Hepatocyte (in vitro differentiated cells): ENCODE measurements at regions not wholly inside any gene's neighbourhood (a gene's known extent, or its start where the extent isn't known, plus 50 kb on each side); places are given as distances from the start of the nearest gene placed in this dataset.

Experiments
- DNase-seq: peaks from one replicate; pipeline ENCODE4 v3.0.0-alpha.2; 2016; ENCODE audit warnings: low spot score
- H2AFZ ChIP-seq: fragments of 200-600 bp; sonication (generic); 2 replicates; pipeline ENCODE4 v1.6.0; 2016; ENCODE audit warnings: antibody characterized with exemption, mild to moderate bottlenecking
- H3K27ac ChIP-seq: fragments of 200-600 bp; sonication (generic); 2 replicates; pipeline ENCODE4 v1.5.1; 2016; ENCODE audit warnings: mild to moderate bottlenecking
- H3K27me3 ChIP-seq: fragments of 200-600 bp; sonication (generic); 2 replicates; pipeline ENCODE4 v1.6.1; 2016
- H3K36me3 ChIP-seq: fragments of 200-600 bp; sonication (generic); replicated peaks from 2 replicates; pipeline ENCODE4 v1.5.1; 2016; ENCODE audit warnings: low read depth; ENCODE audit not compliant: insufficient read depth
- H3K4me1 ChIP-seq: fragments of 200-600 bp; sonication (generic); 2 replicates; pipeline ENCODE4 v1.5.1; 2016; ENCODE audit warnings: mild to moderate bottlenecking, moderate library complexity; ENCODE audit not compliant: insufficient read depth
- H3K4me2 ChIP-seq: fragments of 200-600 bp; sonication (generic); 2 replicates; pipeline ENCODE4 v1.6.0; 2016
- H3K4me3 ChIP-seq: fragments of 200-600 bp; sonication (generic); 2 replicates; pipeline ENCODE4 v1.5.1; 2016; ENCODE audit warnings: mild to moderate bottlenecking
- H3K79me2 ChIP-seq: fragments of 200-600 bp; sonication (generic); 2 replicates; pipeline ENCODE4 v1.6.0; 2017; ENCODE audit warnings: mild to moderate bottlenecking
- H3K9me2 ChIP-seq: fragments of 200-600 bp; sonication (generic); replicated peaks from 2 replicates; pipeline ENCODE4 v1.6.0; 2017; ENCODE audit warnings: mild to moderate bottlenecking; ENCODE audit not compliant: insufficient read depth
- H3K9me3 ChIP-seq: fragments of 200-600 bp; sonication (generic); 2 replicates; pipeline ENCODE4 v1.5.1; 2016; ENCODE audit warnings: low read depth, mild to moderate bottlenecking
- H4K20me1 ChIP-seq: fragments of 200-600 bp; sonication (generic); 2 replicates; pipeline ENCODE4 v1.6.0; 2016; ENCODE audit warnings: mild to moderate bottlenecking; ENCODE audit not compliant: insufficient read depth, poor library complexity, severe bottlenecking
- CTCF ChIP-seq: fragments of 200-600 bp; sonication (generic); IDR thresholded peaks from 2 replicates; pipeline ENCODE4 v1.5.1; 2016; ENCODE audit warnings: antibody characterized with exemption, mild to moderate bottlenecking; ENCODE audit not compliant: poor library complexity
- EZH2 ChIP-seq: fragments of 200-600 bp; sonication (generic); IDR thresholded peaks from 2 replicates; pipeline ENCODE4 v1.6.1; 2016; ENCODE audit warnings: antibody characterized with exemption, mild to moderate bottlenecking, borderline replicate concordance
- EZH2phosphoT487 ChIP-seq: fragments of 200-600 bp; sonication (generic); IDR thresholded peaks from one replicate; pipeline ENCODE4 v1.6.1; 2018; ENCODE audit warnings: antibody characterized with exemption, mild to moderate bottlenecking, low read depth, moderate library complexity; ENCODE audit not compliant: unreplicated experiment, severe bottlenecking
- WGBS: methylation state at CpG from one replicate; pipeline ENCODE4 v1.1.6; 2016; ENCODE audit warnings: low lambda C conversion rate; ENCODE audit errors: missing lambda C conversion rate; 5-methylcytosine and 5-hydroxymethylcytosine counted together

GRCh38 chr5:92906798-92907376, 674.1 kb downstream of the NR2F1-AS1 start:
- H2AFZ ChIP-seq, result no peak overlapping the region

GRCh38 chr5:92904021-92904420, 677.0 kb downstream of the NR2F1-AS1 start:
- WGBS, result 77% methylated on average over 3 of the region's 3 CpGs
- Histone ChIP-seq H3K27me3 (no peaks in the 10 kb centered on the region), H3K4me1 (peaks cover 17% of the 10 kb centered on the region), H3K4me2 (no peak overlapping the region), H3K9me3 (no peaks in the 10 kb centered on the region), H3K9me2 (no peaks in the 10 kb centered on the region), H3K4me3 (no peak overlapping the region), H2AFZ (no peak overlapping the region), H4K20me1 (no peaks in the 10 kb centered on the region), H3K27ac (no peak overlapping the region), H3K79me2 (no peaks in the 10 kb centered on the region), H3K36me3 (no peaks in the 10 kb centered on the region)
- TF ChIP-seq CTCF (no peak), EZH2 (no peak)
- DNase-seq, result no peak

More at GRCh38 chr5:92906798-92907376, 674.1 kb downstream of the NR2F1-AS1 start:
- H3K27ac ChIP-seq, result no peak overlapping the region
- H3K27me3 ChIP-seq, result no peaks in the 10 kb centered on the region
- peaks cover 18% of the 10 kb centered on the region for H3K4me1 ChIP-seq
- no peak for TF ChIP-seq CTCF
- no peak for TF ChIP-seq EZH2
- TF ChIP-seq EZH2phosphoT487, result no peak
- no peaks in the 10 kb centered on the region for H3K36me3 ChIP-seq
- no peaks in the 10 kb centered on the region for H4K20me1 ChIP-seq
- no peak overlapping the region for H3K4me3 ChIP-seq
- no peaks in the 10 kb centered on the region for H3K79me2 ChIP-seq
- no peaks in the 10 kb centered on the region for H3K9me2 ChIP-seq
- DNase-seq, result no peak
- 95% methylated on average over 6 of the region's 6 CpGs for WGBS
- no peak overlapping the region for H3K4me2 ChIP-seq
- H3K9me3 ChIP-seq, result no peaks in the 10 kb centered on the region

- H3K4me3 ChIP-seq, result no peak overlapping the region
- H3K79me2 ChIP-seq, result no peaks in the 10 kb centered on the region
- DNase-seq, result no peak
- no peaks in the 10 kb centered on the region for H3K36me3 ChIP-seq
- WGBS, result 84% methylated on average over 4 of the region's 4 CpGs
- no peak overlapping the region for H3K4me2 ChIP-seq
- H3K27ac ChIP-seq, result no peak overlapping the region
- H2AFZ ChIP-seq, result no peak overlapping the region
- TF ChIP-seq CTCF, result no peak
- no peak for TF ChIP-seq EZH2phosphoT487
- H3K9me2 ChIP-seq, result no peaks in the 10 kb centered on the region
- no peaks in the 10 kb centered on the region for H3K4me1 ChIP-seq
- no peaks in the 10 kb centered on the region for H4K20me1 ChIP-seq
- H3K9me3 ChIP-seq, result no peaks in the 10 kb centered on the region
- no peaks in the 10 kb centered on the region for H3K27me3 ChIP-seq
Observed at GRCh38 chr5:92899611-92900010, 681.4 kb downstream of the NR2F1-AS1 start.

- Histone ChIP-seq H3K79me2 (no peaks in the 10 kb centered on the region), H3K27me3 (no peaks in the 10 kb centered on the region), H3K9me3 (no peaks in the 10 kb centered on the region), H3K36me3 (no peaks in the 10 kb centered on the region), H3K4me2 (no peak overlapping the region), H3K4me3 (no peak overlapping the region), H3K4me1 (no peaks in the 10 kb centered on the region), H3K9me2 (no peaks in the 10 kb centered on the region), H3K27ac (no peak overlapping the region), H2AFZ (no peak overlapping the region), H4K20me1 (no peaks in the 10 kb centered on the region)
- no peak for DNase-seq
- TF ChIP-seq CTCF (no peak), EZH2phosphoT487 (no peak), EZH2 (no peak)
Observed at GRCh38 chr5:92896722-92897121, 684.3 kb downstream of the NR2F1-AS1 start.
